B cell (primary cell): ENCODE measurements at regions not wholly inside any gene's neighbourhood (a gene's known extent, or its start where the extent isn't known, plus 50 kb on each side); places are given as distances from the start of the nearest gene placed in this dataset.

ENCODE experiments used
- ATAC-seq: fragments of 200-7000 bp; cut with Tn5 transposase; one replicate; pipeline ENCODE4 v1.10.0; 2021; ENCODE audit warnings: low read depth, mild to moderate bottlenecking, moderate number of reproducible peaks, moderate library complexity
- CTCF ChIA-PET: fragments of 350-600 bp; sonication (Branson Sonifier 250); formaldehyde crosslinking; loops from one replicate; lab custom pipeline; 2021; ENCODE audit warnings: antibody characterized with exemption, inconsistent platforms; lab: Charles Lee
- POLR2A ChIA-PET: fragments of 350-600 bp; sonication (Branson Sonifier 250); formaldehyde crosslinking; loops from one replicate; lab custom pipeline; 2021; ENCODE audit warnings: antibody characterized with exemption; lab: Charles Lee
- DNase-seq: peaks from one replicate; pipeline ENCODE4 v3.0.0; 2013
- H2AFZ ChIP-seq: 2 replicates; pipeline ENCODE4 v1.6.1; 2012; ENCODE audit warnings: mild to moderate bottlenecking, low read depth, low read length; ENCODE audit not compliant: insufficient read depth, poor library complexity, severe bottlenecking
- H3K27ac ChIP-seq, 2 donors: 1 replicate in 1 of 2; 2 replicates in 1 of 2; pipeline ENCODE4 v1.5.1; 2012 to 2013; ENCODE audit warnings: low read length in 2 of 2, mild to moderate bottlenecking in 2 of 2, moderate library complexity in 1 of 2
- H3K27me3 ChIP-seq, 4 experiments: fragments of 200-600 bp in 1 of 4; sonication (generic) in 1 of 4; replicated peaks in 1 of 4; 1 replicate in 2 of 4; 2 replicates in 2 of 4; pipeline versions ENCODE4 v1.6.1 to v1.7.0; 2013 to 2016; ENCODE audit warnings: low read length in 3 of 4, mild to moderate bottlenecking in 2 of 4, mixed read lengths in 1 of 4, moderate library complexity in 1 of 4; ENCODE audit not compliant: insufficient read depth in 4 of 4, control insufficient read depth in 3 of 4; ENCODE audit errors: control extremely low read depth in 1 of 4
- H3K36me3 ChIP-seq, 2 experiments: replicated peaks in 1 of 2; 1 replicate in 1 of 2; 2 replicates in 1 of 2; pipeline versions ENCODE4 v1.6.1 to v1.7.1; 2013; ENCODE audit warnings: low read length in 1 of 2; ENCODE audit not compliant: insufficient read depth in 2 of 2, control insufficient read depth in 1 of 2; ENCODE audit errors: control extremely low read depth in 1 of 2, extremely low read depth in 1 of 2
- H3K4me1 ChIP-seq, 2 donors: fragments of 200-600 bp in 1 of 2; sonication (generic) in 1 of 2; 1 replicate in 1 of 2; 2 replicates in 1 of 2; pipeline versions ENCODE4 v1.5.1 to v1.6.1; 2013 to 2017; ENCODE audit warnings: low read length in 2 of 2; ENCODE audit not compliant: control insufficient read depth in 2 of 2, insufficient read depth in 2 of 2
- H3K4me2 ChIP-seq: replicated peaks from 2 replicates; pipeline ENCODE3; 2012; ENCODE audit warnings: mild to moderate bottlenecking, low read depth, low read length; ENCODE audit not compliant: poor library complexity, severe bottlenecking
- H3K4me3 ChIP-seq, 5 experiments: fragments of 200-600 bp in 1 of 5; sonication (generic) in 1 of 5; 1 replicate in 3 of 5; 2 replicates in 2 of 5; pipeline versions ENCODE4 v1.5.1 to v1.7.0; 2011 to 2016; ENCODE audit warnings: low read length in 4 of 5, mild to moderate bottlenecking in 4 of 5, low read depth in 2 of 5, control low read depth in 1 of 5, moderate library complexity in 1 of 5; ENCODE audit not compliant: insufficient read depth in 1 of 5; ENCODE audit errors: control extremely low read depth in 1 of 5, extremely low read depth in 1 of 5
- H3K79me2 ChIP-seq: fragments of 200-600 bp; sonication (generic); one replicate; pipeline ENCODE4 v1.6.0; 2016; ENCODE audit warnings: low read length; ENCODE audit not compliant: control insufficient read depth, insufficient read depth
- H3K9ac ChIP-seq: fragments of 200-600 bp; sonication (generic); 2 replicates; pipeline ENCODE4 v1.6.1; 2017; ENCODE audit warnings: mild to moderate bottlenecking, low read length, moderate library complexity
- H3K9me3 ChIP-seq, 3 donors: one replicate each; pipeline versions ENCODE4 v1.6.1 to v1.7.1; 2013; ENCODE audit warnings: low read length in 2 of 3; ENCODE audit not compliant: control insufficient read depth in 2 of 3, insufficient read depth in 1 of 3; ENCODE audit errors: control extremely low read depth in 1 of 3
- H4K20me1 ChIP-seq: 2 replicates; pipeline ENCODE4 v1.6.0; 2012; ENCODE audit warnings: mild to moderate bottlenecking, low read length; ENCODE audit not compliant: insufficient read depth, control insufficient read depth, poor library complexity, severe bottlenecking
- H3K27ac Mint-ChIP-seq: one replicate; pipeline ENCODE4 v1.8.0; 2021; ENCODE audit warnings: mixed read lengths
- H3K27me3 Mint-ChIP-seq: one replicate; pipeline ENCODE4 v1.8.0; 2021; ENCODE audit warnings: mixed read lengths
- H3K4me1 Mint-ChIP-seq: one replicate; pipeline ENCODE4 v1.8.0; 2021; ENCODE audit warnings: mixed read lengths
- H3K4me3 Mint-ChIP-seq: one replicate; pipeline ENCODE4 v1.8.0; 2021; ENCODE audit warnings: mixed read lengths
- H3K9me3 Mint-ChIP-seq: one replicate; pipeline ENCODE4 v1.8.0; 2022; ENCODE audit warnings: mixed read lengths; ENCODE audit not compliant: insufficient read depth
- EZH2 ChIP-seq: IDR thresholded peaks from 2 replicates; pipeline ENCODE4 v1.6.1; 2012; ENCODE audit warnings: borderline replicate concordance, low read depth, mild to moderate bottlenecking, moderate library complexity, low read length; ENCODE audit not compliant: insufficient read depth, poor library complexity, severe bottlenecking
- WGBS: methylation state at CpG from one replicate; pipeline ENCODE4 v1.1.5; 2013; ENCODE audit warnings: missing lambda C conversion rate; ENCODE audit not compliant: insufficient coverage; 5-methylcytosine and 5-hydroxymethylcytosine counted together
- intact Hi-C: fragments of 100-400 bp; cut with micrococcal nuclease; formaldehyde crosslinking; loops from one replicate; pipeline ENCODE4 v1.10.0; 2022
- TF ChIP-seq, protein P1 (sequence below): fragments of 200-600 bp; IDR thresholded peaks from one replicate; pipeline ENCODE4 v1.8.0; 2022; ENCODE audit warnings: antibody characterized with exemption, mild to moderate bottlenecking

DNA sequence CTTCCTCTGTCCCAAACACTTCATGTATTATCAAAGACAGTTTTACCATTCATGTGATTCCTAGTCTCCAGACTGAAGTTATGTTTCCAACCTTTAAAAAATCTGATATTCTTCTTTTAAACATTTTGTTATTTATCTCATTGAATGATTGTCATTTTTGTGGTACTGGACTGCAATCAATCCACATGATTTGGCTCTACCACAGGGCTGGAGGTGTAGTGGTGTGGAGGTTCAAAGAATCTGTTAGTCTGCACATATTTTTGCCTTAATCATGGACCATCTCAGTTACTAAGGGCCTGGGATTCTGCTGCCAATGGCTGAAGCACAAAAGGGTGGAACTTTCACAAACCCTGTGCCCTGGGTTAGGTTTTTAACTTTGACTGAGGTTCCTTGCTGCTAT, 164.1 kb upstream of the JAG1 start:
- DNase-seq = no peak

DNA sequence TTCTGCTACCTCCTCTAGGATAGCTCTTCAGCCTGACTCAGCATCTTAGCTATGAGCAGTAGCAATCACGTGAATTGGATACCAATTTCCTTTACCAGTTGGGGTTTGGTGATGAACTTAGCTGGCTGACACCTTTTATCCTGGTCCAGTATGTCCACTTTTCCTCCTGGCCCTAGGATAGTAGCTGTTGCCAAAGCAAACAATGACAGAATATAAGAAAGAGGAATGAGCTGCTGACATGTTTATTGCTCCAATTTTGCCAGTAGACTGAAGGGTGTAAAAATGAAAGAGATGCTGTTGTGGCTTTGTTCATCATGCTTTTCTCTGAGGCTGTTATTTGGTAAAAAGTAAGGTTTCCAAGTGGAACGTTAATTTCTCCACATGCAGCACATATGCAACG, 168.3 kb upstream of the JAG1 start:
- intact Hi-C loops = no loop called here
- Histone ChIP-seq H3K27me3 (no peaks in the 10 kb centered on the region), H3K9ac (no peak overlapping the region), H2AFZ (no peak overlapping the region), H3K4me3 (no peak overlapping the region), H3K27ac (no peak overlapping the region), H3K36me3 (no peaks in the 10 kb centered on the region), H3K9me3 (no peaks in the 10 kb centered on the region), H3K79me2 (no peaks in the 10 kb centered on the region), H4K20me1 (no peaks in the 10 kb centered on the region), H3K4me1 (no peaks in the 10 kb centered on the region), H3K4me2 (no peak overlapping the region)
- ChIA-PET POLR2A (no interaction called here), CTCF (no interaction called here)
- Mint-ChIP-seq H3K9me3 (peaks cover 10% of the 10 kb centered on the region), H3K4me1 (no peaks in the 10 kb centered on the region), H3K4me3 (no peak overlapping the region), H3K27me3 (no peaks in the 10 kb centered on the region), H3K27ac (no peak overlapping the region)
- no peak for DNase-seq
- no peak for ATAC-seq
- no peak for TF ChIP-seq EZH2
- TF ChIP-seq, protein P1, sequence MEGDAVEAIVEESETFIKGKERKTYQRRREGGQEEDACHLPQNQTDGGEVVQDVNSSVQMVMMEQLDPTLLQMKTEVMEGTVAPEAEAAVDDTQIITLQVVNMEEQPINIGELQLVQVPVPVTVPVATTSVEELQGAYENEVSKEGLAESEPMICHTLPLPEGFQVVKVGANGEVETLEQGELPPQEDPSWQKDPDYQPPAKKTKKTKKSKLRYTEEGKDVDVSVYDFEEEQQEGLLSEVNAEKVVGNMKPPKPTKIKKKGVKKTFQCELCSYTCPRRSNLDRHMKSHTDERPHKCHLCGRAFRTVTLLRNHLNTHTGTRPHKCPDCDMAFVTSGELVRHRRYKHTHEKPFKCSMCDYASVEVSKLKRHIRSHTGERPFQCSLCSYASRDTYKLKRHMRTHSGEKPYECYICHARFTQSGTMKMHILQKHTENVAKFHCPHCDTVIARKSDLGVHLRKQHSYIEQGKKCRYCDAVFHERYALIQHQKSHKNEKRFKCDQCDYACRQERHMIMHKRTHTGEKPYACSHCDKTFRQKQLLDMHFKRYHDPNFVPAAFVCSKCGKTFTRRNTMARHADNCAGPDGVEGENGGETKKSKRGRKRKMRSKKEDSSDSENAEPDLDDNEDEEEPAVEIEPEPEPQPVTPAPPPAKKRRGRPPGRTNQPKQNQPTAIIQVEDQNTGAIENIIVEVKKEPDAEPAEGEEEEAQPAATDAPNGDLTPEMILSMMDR = no peak
- WGBS = 100% methylated on average over 1 of the region's 3 CpGs

More for the DNA sequence above, 164.1 kb upstream of the JAG1 start:
- H3K36me3 ChIP-seq = no peaks in the 10 kb centered on the region
- no peaks in the 10 kb centered on the region for H3K79me2 ChIP-seq
- H3K9ac ChIP-seq = no peak overlapping the region
- Mint-ChIP-seq H3K27ac (no peak overlapping the region), H3K27me3 (no peaks in the 10 kb centered on the region), H3K4me1 (no peaks in the 10 kb centered on the region), H3K4me3 (no peak overlapping the region), H3K9me3 (peaks cover 10% of the 10 kb centered on the region)
- POLR2A ChIA-PET = no interaction called here
- no peaks in the 10 kb centered on the region for H3K9me3 ChIP-seq
- no peak overlapping the region for H3K4me3 ChIP-seq
- TF ChIP-seq, protein P1 = no peak
- TF ChIP-seq EZH2 = no peak
- intact Hi-C loops = no loop called here
- H3K27ac ChIP-seq = no peak overlapping the region
- ATAC-seq = no peak
- no peak overlapping the region for H3K4me2 ChIP-seq
- H2AFZ ChIP-seq = no peak overlapping the region
- no peaks in the 10 kb centered on the region for H3K27me3 ChIP-seq
- no peaks in the 10 kb centered on the region for H4K20me1 ChIP-seq
- no peaks in the 10 kb centered on the region for H3K4me1 ChIP-seq
- CTCF ChIA-PET = no interaction called here
